ENCODE measurements at regions not wholly inside any gene's neighbourhood (a gene's known extent, or its start where the extent isn't known, plus 50 kb on each side); places are given as distances from the start of the nearest gene placed in this dataset.

- H3K9me3 ChIP-seq (ENCODE audit: control insufficient read depth, insufficient read depth, low read length) = peaks cover 10% of the 10 kb centered on the region; the same call in 1 of the 2 replicates
- ChIA-PET CTCF (no interaction called here), POLR2A (no interaction called here)
- H3K27me3 ChIP-seq (ENCODE audit: control insufficient read depth, insufficient read depth, low read length) = no peaks in the 10 kb centered on the region
- no peak overlapping the region for H3K4me3 ChIP-seq (ENCODE audit: low read depth, low read length)
- no peak for DNase-seq (ENCODE audit: low read depth, low spot score)
- H3K27ac ChIP-seq (ENCODE audit: low read depth, low read length) = no peak overlapping the region
- no peak for TF ChIP-seq CTCF (IDR thresholded peaks at IDR 0.05; ENCODE audit: low read depth, low read length)
Measured at GRCh38 chr15:53454535-53454842, 305.0 kb downstream of the WDR72 start.

- Histone ChIP-seq H3K27me3 (ENCODE audit: control insufficient read depth, insufficient read depth, low read length) (no peaks in the 10 kb centered on the region), H3K27ac (ENCODE audit: low read depth, low read length) (no peak overlapping the region), H3K9me3 (ENCODE audit: control insufficient read depth, insufficient read depth, low read length) (peaks cover 12% of the 10 kb centered on the region; the same call in 1 of the 2 replicates), H3K4me3 (ENCODE audit: low read depth, low read length) (no peak overlapping the region)
- ChIA-PET CTCF (no interaction called here), POLR2A (no interaction called here)
- TF ChIP-seq CTCF (IDR thresholded peaks at IDR 0.05; ENCODE audit: low read depth, low read length) = no peak
- DNase-seq (ENCODE audit: low read depth, low spot score) = no peak
Measured at GRCh38 chr15:53453253-53454105, 306.0 kb downstream of the WDR72 start.

- no peak overlapping the region for H3K4me3 ChIP-seq (ENCODE audit: low read depth, low read length)
- ChIA-PET CTCF (no interaction called here), POLR2A (no interaction called here)
- TF ChIP-seq CTCF (IDR thresholded peaks at IDR 0.05; ENCODE audit: low read depth, low read length) = no peak
- no peaks in the 10 kb centered on the region for H3K27me3 ChIP-seq (ENCODE audit: control insufficient read depth, insufficient read depth, low read length)
- H3K9me3 ChIP-seq (ENCODE audit: control insufficient read depth, insufficient read depth, low read length) = peaks cover 7% of the 10 kb centered on the region; the same call in 1 of the 2 replicates
- H3K27ac ChIP-seq (ENCODE audit: low read depth, low read length) = no peak overlapping the region
- no peak for DNase-seq (ENCODE audit: low read depth, low spot score)
Measured at GRCh38 chr15:53448232-53449015, 311.0 kb downstream of the WDR72 start.

- POLR2A ChIA-PET = no interaction called here
- DNase-seq (ENCODE audit: low read depth, low spot score) = no peak
- TF ChIP-seq CTCF (IDR thresholded peaks at IDR 0.05; ENCODE audit: low read depth, low read length) = no peak
- H3K27ac ChIP-seq (ENCODE audit: low read depth, low read length) = no peak overlapping the region
- H3K27me3 ChIP-seq (ENCODE audit: control insufficient read depth, insufficient read depth, low read length) = no peaks in the 10 kb centered on the region
- no peak overlapping the region for H3K4me3 ChIP-seq (ENCODE audit: low read depth, low read length)
- CTCF ChIA-PET = no interaction called here
- peaks cover 5% of the 10 kb centered on the region; the same call in 1 of the 2 replicates for H3K9me3 ChIP-seq (ENCODE audit: control insufficient read depth, insufficient read depth, low read length)
Measured at GRCh38 chr15:53447742-53448141, 311.7 kb downstream of the WDR72 start.

GRCh38 chr15:53447053-53447574 is 312.3 kb downstream of the WDR72 start:
- no peaks in the 10 kb centered on the region for H3K27me3 ChIP-seq (ENCODE audit: control insufficient read depth, insufficient read depth, low read length)
- CTCF ChIA-PET = no interaction called here
- H3K27ac ChIP-seq (ENCODE audit: low read depth, low read length) = no peak overlapping the region
- no peak for TF ChIP-seq CTCF (IDR thresholded peaks at IDR 0.05; ENCODE audit: low read depth, low read length)
- POLR2A ChIA-PET = no interaction called here
- H3K9me3 ChIP-seq (ENCODE audit: control insufficient read depth, insufficient read depth, low read length) = peaks cover 4% of the 10 kb centered on the region; the same call in 1 of the 2 replicates
- DNase-seq (ENCODE audit: low read depth, low spot score) = no peak
- no peak overlapping the region for H3K4me3 ChIP-seq (ENCODE audit: low read depth, low read length)
